GM10847 (cell line): ENCODE measurements at regions not wholly inside any gene's neighbourhood (a gene's known extent, or its start where the extent isn't known, plus 50 kb on each side); places are given as distances from the start of the nearest gene placed in this dataset.

Source experiments
- POLR2A ChIP-seq: IDR thresholded peaks from 2 replicates; pipeline ENCODE4 v1.6.1; 2011; ENCODE audit not compliant: insufficient read length; ENCODE audit errors: extremely low read depth

- TF ChIP-seq POLR2A, result no peak
Observed at GRCh38 chr3:168485936-168486335, 390.2 kb upstream of the GOLIM4 start.

- no peak for TF ChIP-seq POLR2A
Observed at GRCh38 chr3:168476360-168476980, 380.7 kb upstream of the GOLIM4 start.

DNA sequence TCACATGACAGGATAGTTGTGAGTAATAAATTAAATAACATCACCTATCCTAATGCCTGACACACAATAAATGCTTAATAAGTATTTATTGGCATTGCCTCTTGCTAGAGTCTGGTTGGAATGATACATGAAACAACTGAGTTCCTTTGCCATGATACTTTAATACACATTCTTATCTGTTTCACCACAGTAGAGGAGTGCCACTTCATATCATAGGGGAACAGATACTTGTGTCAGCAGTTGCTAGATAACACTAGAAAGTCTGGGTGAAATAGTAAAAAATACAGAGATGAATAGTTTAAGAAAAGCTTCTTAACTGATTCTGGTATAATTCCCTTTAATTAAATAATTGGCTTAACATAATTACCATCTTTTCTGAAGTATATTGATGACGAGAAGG is 380.0 kb upstream of the GOLIM4 start:
- no peak for TF ChIP-seq POLR2A

- no peak for TF ChIP-seq POLR2A
Observed at GRCh38 chr3:168473334-168473890, 377.7 kb upstream of the GOLIM4 start.

- no peak for TF ChIP-seq POLR2A
Observed at GRCh38 chr3:168472783-168473182, 377.1 kb upstream of the GOLIM4 start.

GRCh38 chr3:168470380-168470779 is 374.7 kb upstream of the GOLIM4 start:
- TF ChIP-seq POLR2A, result no peak

DNA sequence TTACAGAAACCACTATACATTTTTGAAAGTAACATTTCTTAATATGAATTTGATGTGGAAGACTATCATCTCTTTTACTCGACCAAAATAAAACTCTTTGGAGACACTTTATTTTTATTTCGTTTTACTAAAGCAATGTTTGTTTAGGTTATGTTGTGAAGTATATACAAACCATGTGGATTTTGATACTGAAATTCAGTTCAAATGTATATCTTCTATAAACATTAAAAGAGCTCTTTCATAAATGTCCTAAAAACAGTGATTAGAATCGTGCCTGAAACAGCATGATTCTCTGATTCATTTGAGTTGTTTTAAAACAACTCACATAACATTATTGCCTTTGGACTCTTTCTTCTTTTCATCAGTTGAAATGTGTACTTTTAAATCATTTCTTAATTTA is 373.7 kb upstream of the GOLIM4 start:
- no peak for TF ChIP-seq POLR2A

- no peak for TF ChIP-seq POLR2A
Observed at GRCh38 chr3:168467115-168467714, 371.5 kb upstream of the GOLIM4 start.

DNA sequence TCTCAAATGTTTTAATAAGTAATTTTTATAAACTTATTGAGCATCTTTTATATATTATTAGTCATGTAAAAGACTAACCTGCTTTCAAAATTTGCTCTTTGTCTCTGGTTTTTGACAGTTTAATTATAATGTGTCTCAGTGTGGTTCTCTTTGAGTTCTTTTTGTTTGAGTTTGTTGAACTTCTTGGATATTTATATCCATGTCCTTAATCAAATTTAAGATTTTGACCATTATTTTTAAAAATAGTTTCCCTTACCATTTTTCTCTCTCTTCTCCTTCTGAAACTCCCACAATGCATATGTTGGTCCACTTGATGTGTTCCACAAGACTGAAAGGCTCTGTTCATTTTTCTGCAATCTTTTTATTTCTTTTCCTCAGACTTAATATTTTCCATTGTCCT is 366.1 kb upstream of the GOLIM4 start:
- no peak for TF ChIP-seq POLR2A

- no peak for TF ChIP-seq POLR2A
Observed at GRCh38 chr3:168459226-168459784, 363.6 kb upstream of the GOLIM4 start.

GRCh38 chr3:168457954-168458539 is 362.3 kb upstream of the GOLIM4 start:
- TF ChIP-seq POLR2A, result no peak

- no peak for TF ChIP-seq POLR2A
Observed at GRCh38 chr3:168455814-168456213, 360.1 kb upstream of the GOLIM4 start.

- no peak for TF ChIP-seq POLR2A
Observed at GRCh38 chr3:168453623-168454022, 357.9 kb upstream of the GOLIM4 start.

GRCh38 chr3:168443965-168444364 is 348.2 kb upstream of the GOLIM4 start:
- no peak for TF ChIP-seq POLR2A

- TF ChIP-seq POLR2A, result no peak
Observed at GRCh38 chr3:168442502-168442901, 346.8 kb upstream of the GOLIM4 start.

DNA sequence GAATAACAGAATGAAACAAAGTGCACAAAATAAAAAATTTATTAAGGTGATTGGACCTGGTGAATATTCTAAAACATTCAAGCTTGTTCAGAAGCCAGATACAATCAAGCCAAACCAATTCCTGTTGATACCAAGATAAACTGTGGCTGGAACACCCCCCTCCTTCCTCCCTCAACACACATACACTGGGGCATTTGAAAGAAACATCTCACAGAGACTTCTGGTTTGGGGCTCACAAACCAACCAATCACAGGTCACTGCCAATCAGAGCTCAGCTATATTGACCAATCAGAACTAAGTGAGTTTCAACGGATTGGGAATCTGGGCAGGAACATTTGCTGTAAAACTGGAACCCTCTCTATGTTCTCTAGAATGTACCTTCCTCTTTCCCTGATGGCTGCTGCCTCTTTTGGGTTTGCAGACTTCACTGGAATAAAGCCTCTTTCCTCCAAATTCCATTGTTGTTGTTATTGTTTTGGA is 340.6 kb upstream of the GOLIM4 start:
- TF ChIP-seq POLR2A, result no peak
